GM04503 (cell line): ENCODE measurements at regions not wholly inside any gene's neighbourhood (a gene's known extent, or its start where the extent isn't known, plus 50 kb on each side); places are given as distances from the start of the nearest gene placed in this dataset.
A peak's percentile ranks its signal among the peaks of the same experiment; 100 is the strongest.
"Not testable (repeated sequence)": the region's sequence is repeated elsewhere in the genome, so short reads cannot be mapped to it uniquely, and the experiment has no call there.

Source experiments
- DNase-seq: peaks from one replicate; pipeline ENCODE4 v3.0.0-alpha.2; 2012; ENCODE audit warnings: low read depth

GRCh38 chr11:122022646-122023045, 93.4 kb downstream of the BLID start:
- DNase-seq = no peak

GRCh38 chr11:122020902-122021301, 95.1 kb downstream of the BLID start:
- no peak for DNase-seq

GRCh38 chr11:122019908-122020694, 95.9 kb downstream of the BLID start:
- no peak for DNase-seq

- no peak for DNase-seq
These were observed 108.4 kb downstream of the BLID start for GRCh38 chr11:122007601-122008071.

GRCh38 chr11:122004446-122004845, 111.6 kb downstream of the BLID start:
- DNase-seq = no peak

- DNase-seq = no peak
These were observed 113.1 kb downstream of the BLID start for GRCh38 chr11:122002926-122003325.

- DNase-seq = no peak
These were observed 114.0 kb downstream of the BLID start for GRCh38 chr11:122002047-122002446.

GRCh38 chr11:121999651-122000050, 116.4 kb downstream of the BLID start:
- DNase-seq = no peak

- no peak for DNase-seq
These were observed 119.4 kb downstream of the BLID start for GRCh38 chr11:121996574-121996973.

- no peak for DNase-seq
These were observed 132.1 kb downstream of the BLID start for GRCh38 chr11:121983901-121984300.

GRCh38 chr11:121977914-121978313, 138.1 kb downstream of the BLID start:
- not testable (repeated sequence) for DNase-seq

GRCh38 chr11:121968638-121969037, 147.4 kb downstream of the BLID start:
- DNase-seq = no peak

- DNase-seq = no peak
These were observed 148.8 kb downstream of the BLID start for GRCh38 chr11:121967131-121967704.

- no peak for DNase-seq
These were observed 150.7 kb downstream of the BLID start for GRCh38 chr11:121965330-121965729.

- DNase-seq = peak; percentile 44
These were observed 151.4 kb downstream of the BLID start for GRCh38 chr11:121964591-121964990.

GRCh38 chr11:121963846-121964245, 152.2 kb downstream of the BLID start:
- not testable (repeated sequence) for DNase-seq

- no peak for DNase-seq
These were observed 154.7 kb downstream of the BLID start for GRCh38 chr11:121961321-121961801.

GRCh38 chr11:121958971-121959325, 157.1 kb downstream of the BLID start:
- DNase-seq = no peak

- DNase-seq = no peak
These were observed 157.6 kb downstream of the BLID start for GRCh38 chr11:121958323-121958970.

GRCh38 chr11:121953122-121953521, 162.9 kb downstream of the BLID start:
- DNase-seq = no peak

GRCh38 chr11:121950160-121950559, 165.9 kb downstream of the BLID start:
- no peak for DNase-seq

GRCh38 chr11:121946514-121946913, 169.5 kb downstream of the BLID start:
- no peak for DNase-seq
